Osteoblast (primary cell): ENCODE measurements at regions not wholly inside any gene's neighbourhood (a gene's known extent, or its start where the extent isn't known, plus 50 kb on each side); places are given as distances from the start of the nearest gene placed in this dataset.

Source experiments
- DNase-seq: peaks from one replicate; pipeline ENCODE4 v3.0.0; 2011; ENCODE audit warnings: low spot score, mixed read lengths; ENCODE audit not compliant: insufficient read length; ENCODE audit errors: missing footprints
- H2AFZ ChIP-seq: 2 replicates; pipeline ENCODE4 v1.6.0; 2011; ENCODE audit warnings: mild to moderate bottlenecking, low read length
- H3K27ac ChIP-seq: 2 replicates; pipeline ENCODE4 v1.5.1; 2011; ENCODE audit warnings: mild to moderate bottlenecking, low read depth, low read length, moderate library complexity
- H3K27me3 ChIP-seq: 2 replicates; pipeline ENCODE4 v1.6.0; 2012; ENCODE audit warnings: mild to moderate bottlenecking, control low read depth, inconsistent platforms, low read length, moderate library complexity; ENCODE audit not compliant: insufficient read depth
- H3K36me3 ChIP-seq: 2 replicates; pipeline ENCODE4 v1.5.1; 2011; ENCODE audit warnings: mild to moderate bottlenecking, low read length, control low read depth, moderate library complexity; ENCODE audit not compliant: insufficient read depth
- H3K4me1 ChIP-seq: 2 replicates; pipeline ENCODE4 v1.5.1; 2011; ENCODE audit warnings: mild to moderate bottlenecking, low read length, control low read depth, moderate library complexity; ENCODE audit not compliant: insufficient read depth
- H3K4me2 ChIP-seq: 2 replicates; pipeline ENCODE4 v1.6.0; 2011; ENCODE audit warnings: mild to moderate bottlenecking, low read length; ENCODE audit not compliant: insufficient read depth
- H3K4me3 ChIP-seq: fragments of 200-600 bp; sonication (generic); 3 replicates; pipeline ENCODE4 v1.5.1; 2012; ENCODE audit warnings: mild to moderate bottlenecking, low read length, inconsistent platforms; ENCODE audit not compliant: insufficient read depth
- H3K79me2 ChIP-seq: 2 replicates; pipeline ENCODE4 v1.6.0; 2012; ENCODE audit warnings: mild to moderate bottlenecking, low read length, control low read depth, inconsistent platforms; ENCODE audit not compliant: insufficient read depth
- H3K9me3 ChIP-seq: 2 replicates; pipeline ENCODE4 v1.5.1; 2011; ENCODE audit warnings: low read depth, low read length, control low read depth
- H4K20me1 ChIP-seq: 2 replicates; pipeline ENCODE4 v1.6.0; 2012; ENCODE audit warnings: mild to moderate bottlenecking, low read length, control low read depth; ENCODE audit not compliant: insufficient read depth
- CTCF ChIP-seq: IDR thresholded peaks from 2 replicates; pipeline ENCODE4 v1.5.1; 2011; ENCODE audit warnings: mild to moderate bottlenecking, low read depth, low read length, moderate library complexity; ENCODE audit errors: extremely low read depth

- Histone ChIP-seq H3K4me3 (no peak overlapping the region), H3K36me3 (no peaks in the 10 kb centered on the region), H3K79me2 (no peaks in the 10 kb centered on the region), H2AFZ (no peak overlapping the region), H3K27ac (no peak overlapping the region), H3K4me2 (no peak overlapping the region), H3K27me3 (no peaks in the 10 kb centered on the region), H3K4me1 (no peaks in the 10 kb centered on the region), H4K20me1 (no peaks in the 10 kb centered on the region), H3K9me3 (no peaks in the 10 kb centered on the region)
- TF ChIP-seq CTCF, result no peak
- DNase-seq, result no peak
Measured at GRCh38 chr11:91791171-91791468, 433.5 kb upstream of the FAT3 start.

- Histone ChIP-seq H2AFZ (no peak overlapping the region), H3K79me2 (no peaks in the 10 kb centered on the region), H3K4me1 (no peaks in the 10 kb centered on the region), H3K36me3 (no peaks in the 10 kb centered on the region), H3K9me3 (no peaks in the 10 kb centered on the region), H3K27ac (no peak overlapping the region), H3K4me2 (no peak overlapping the region), H3K4me3 (no peak overlapping the region), H3K27me3 (no peaks in the 10 kb centered on the region), H4K20me1 (no peaks in the 10 kb centered on the region)
- TF ChIP-seq CTCF, result no peak
- no peak for DNase-seq
Measured at GRCh38 chr11:91790346-91791170, 434.1 kb upstream of the FAT3 start.

GRCh38 chr11:91788764-91789163 is 435.9 kb upstream of the FAT3 start:
- Histone ChIP-seq H3K4me3 (no peak overlapping the region), H3K4me1 (no peaks in the 10 kb centered on the region), H4K20me1 (no peaks in the 10 kb centered on the region), H2AFZ (no peak overlapping the region), H3K27ac (no peak overlapping the region), H3K36me3 (no peaks in the 10 kb centered on the region), H3K4me2 (no peak overlapping the region), H3K79me2 (no peaks in the 10 kb centered on the region), H3K27me3 (no peaks in the 10 kb centered on the region), H3K9me3 (no peaks in the 10 kb centered on the region)
- no peak for DNase-seq
- TF ChIP-seq CTCF, result no peak

- Histone ChIP-seq H3K9me3 (no peaks in the 10 kb centered on the region), H3K27ac (no peak overlapping the region), H4K20me1 (no peaks in the 10 kb centered on the region), H3K4me1 (no peaks in the 10 kb centered on the region), H3K27me3 (no peaks in the 10 kb centered on the region), H3K36me3 (no peaks in the 10 kb centered on the region), H3K4me2 (no peak overlapping the region), H3K4me3 (no peak overlapping the region), H2AFZ (no peak overlapping the region), H3K79me2 (no peaks in the 10 kb centered on the region)
- no peak for DNase-seq
- TF ChIP-seq CTCF, result no peak
Measured at GRCh38 chr11:91786097-91786496, 438.5 kb upstream of the FAT3 start.
